Fibroblast of gingiva (primary cell): ENCODE measurements at regions not wholly inside any gene's neighbourhood (a gene's known extent, or its start where the extent isn't known, plus 50 kb on each side); places are given as distances from the start of the nearest gene placed in this dataset.

Source experiments
- DNase-seq: peaks from one replicate; pipeline ENCODE4 v3.0.0-alpha.2; 2011; ENCODE audit warnings: low read depth

DNA sequence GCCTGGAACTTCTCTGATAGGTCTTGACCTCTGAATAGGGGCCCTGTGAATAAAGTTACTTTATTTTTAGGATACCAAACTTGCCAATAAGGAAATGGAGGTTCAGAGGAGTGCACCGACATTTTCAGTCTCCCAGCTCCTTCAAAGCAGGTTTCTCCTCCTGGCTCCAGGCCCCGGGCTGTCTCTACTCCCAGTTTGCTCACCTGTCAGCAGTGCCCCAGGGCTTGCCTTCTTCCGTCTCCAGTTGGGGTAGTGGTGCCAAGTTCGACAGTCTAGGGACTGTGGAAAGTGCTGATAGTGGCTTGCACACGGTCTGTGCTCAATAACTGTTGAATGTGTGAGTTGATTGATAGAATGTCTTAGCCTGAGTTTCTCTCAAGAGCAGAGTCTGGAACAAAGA is 149.2 kb downstream of the ACTL8 start:
- no peak for DNase-seq

DNA sequence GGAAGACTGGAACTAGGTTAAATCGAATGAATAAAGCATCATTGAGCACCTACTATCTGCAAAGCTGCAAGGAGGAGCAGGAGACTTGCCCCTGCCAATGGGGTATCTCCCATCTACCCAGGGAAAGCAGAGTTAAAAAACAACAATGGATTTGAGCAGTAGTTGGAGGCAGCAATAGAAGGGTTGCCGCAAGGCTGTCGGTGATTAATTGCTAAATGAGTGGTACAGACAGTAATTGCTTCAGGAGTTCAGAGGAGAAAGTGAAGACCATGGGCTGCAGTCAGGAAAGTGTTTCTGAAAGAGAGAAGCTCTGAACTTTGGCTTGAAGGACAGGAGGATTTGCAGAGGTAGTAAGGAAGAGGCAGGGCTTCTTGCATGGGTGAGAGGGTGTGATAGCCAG is 152.9 kb downstream of the ACTL8 start:
- no peak for DNase-seq

DNA sequence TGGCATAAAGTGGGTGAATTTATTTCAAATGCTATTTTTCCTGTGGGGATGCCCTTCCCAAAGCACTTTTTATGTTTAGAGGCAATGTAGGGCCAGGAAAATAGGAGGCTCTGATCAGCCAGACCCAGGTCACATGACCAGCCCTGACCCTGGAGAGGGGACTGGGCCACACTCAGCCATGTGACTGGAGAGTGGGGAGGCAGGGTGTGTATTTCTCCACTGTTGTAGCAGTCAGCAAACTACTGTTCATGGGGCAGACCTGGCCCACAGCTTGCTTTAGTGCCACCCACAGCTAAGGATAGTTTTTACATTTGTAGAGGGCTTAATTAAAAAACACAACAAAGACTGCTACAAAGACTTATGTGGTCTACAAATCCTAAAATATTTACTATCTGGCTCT is 153.8 kb downstream of the ACTL8 start:
- no peak for DNase-seq

DNA sequence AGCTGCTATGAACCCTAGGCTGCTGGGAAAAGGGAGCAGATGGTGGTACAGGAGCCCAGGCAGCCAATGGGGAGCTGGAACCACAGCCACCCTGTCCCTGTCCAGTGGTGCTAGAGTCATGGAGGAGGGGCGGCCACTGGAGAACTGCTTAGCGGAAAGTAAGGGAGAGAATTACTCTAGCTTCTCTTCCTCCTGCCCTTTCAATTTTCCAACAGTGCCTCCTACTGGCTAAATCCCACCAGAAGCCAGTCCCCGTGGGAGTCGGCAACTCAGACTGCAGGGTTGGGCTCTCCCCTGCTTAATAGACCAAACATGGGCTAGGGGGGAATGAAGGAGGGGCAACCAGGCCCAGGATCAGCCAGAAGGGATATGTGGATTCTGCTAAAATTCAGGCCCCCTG is 154.5 kb downstream of the ACTL8 start:
- peak; percentile 12 for DNase-seq

DNA sequence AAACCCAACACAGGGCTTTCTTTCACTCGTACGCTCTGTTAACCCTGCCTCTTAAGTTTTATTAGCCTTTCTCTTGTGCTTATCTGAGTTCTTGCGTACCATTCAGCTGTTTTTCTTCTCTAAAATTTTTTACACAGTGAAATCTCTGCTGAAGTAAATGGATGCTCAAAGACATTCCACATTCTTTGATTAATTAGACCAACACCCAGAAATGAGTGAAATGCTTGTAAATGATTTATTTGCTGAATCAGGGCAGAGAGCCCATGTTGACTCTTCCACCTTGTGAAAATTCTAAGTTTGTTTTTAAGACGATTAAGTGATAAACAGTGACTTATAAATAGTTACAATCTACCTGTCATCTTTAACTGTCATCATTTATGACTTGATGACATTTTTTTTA is 156.7 kb downstream of the ACTL8 start:
- DNase-seq, result no peak

DNA sequence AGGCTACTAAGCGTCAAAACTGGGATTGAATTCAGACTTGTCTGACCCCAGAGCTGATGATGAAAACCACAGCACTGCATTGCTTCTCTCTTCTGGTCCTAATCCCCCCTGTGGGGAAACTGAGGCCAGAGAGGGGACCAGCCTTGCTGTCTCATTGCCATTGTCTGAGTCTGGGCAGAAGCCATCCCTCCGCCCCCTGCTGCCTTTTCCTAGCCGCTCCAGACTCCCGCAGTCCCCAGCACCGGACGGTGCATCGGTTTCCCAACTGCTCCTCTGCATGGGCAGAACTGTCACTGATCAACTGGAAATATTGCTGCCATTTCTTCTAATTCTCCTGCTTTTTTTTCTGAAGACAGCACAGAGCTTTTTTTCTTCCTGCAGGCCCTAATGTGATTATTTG is 157.4 kb downstream of the ACTL8 start:
- DNase-seq, result no peak

DNA sequence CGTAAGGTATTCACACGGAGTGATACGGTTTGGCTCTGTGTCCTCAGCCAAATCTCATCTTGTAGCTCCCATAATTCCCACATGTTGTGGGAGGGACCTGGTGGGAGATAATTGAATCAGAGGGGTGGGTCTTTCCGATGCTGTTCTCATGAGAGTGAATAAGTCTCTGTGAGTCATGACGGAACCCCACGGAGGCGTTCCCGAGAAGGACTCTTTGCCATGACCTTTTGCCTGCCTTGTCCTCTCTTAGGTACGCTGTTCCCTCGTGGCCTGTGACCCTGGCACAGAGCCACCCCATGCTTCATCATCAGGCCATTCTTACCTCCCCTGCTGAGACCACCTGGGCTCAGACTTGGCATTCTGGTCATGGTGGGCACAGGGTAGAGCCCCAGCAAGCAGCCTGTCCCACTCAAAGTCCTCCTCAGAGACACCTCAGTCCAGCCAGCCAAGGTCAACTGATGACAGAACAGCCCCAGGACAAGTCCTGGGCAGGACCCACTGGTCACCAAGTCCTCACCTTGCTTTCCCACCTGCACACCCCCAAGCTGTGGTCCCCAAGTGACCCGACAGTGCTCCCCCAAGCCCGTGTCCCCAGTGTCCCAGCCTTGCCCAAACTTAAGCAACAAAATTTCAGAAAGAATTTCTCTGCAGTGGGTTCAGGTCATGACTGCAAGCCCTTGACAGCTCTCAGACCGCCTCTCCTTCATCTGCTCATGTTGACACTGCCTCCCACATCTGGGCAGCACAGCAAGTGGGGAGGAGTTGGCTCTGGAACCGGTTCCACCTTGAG is 158.4 kb downstream of the ACTL8 start:
- DNase-seq, result no peak

DNA sequence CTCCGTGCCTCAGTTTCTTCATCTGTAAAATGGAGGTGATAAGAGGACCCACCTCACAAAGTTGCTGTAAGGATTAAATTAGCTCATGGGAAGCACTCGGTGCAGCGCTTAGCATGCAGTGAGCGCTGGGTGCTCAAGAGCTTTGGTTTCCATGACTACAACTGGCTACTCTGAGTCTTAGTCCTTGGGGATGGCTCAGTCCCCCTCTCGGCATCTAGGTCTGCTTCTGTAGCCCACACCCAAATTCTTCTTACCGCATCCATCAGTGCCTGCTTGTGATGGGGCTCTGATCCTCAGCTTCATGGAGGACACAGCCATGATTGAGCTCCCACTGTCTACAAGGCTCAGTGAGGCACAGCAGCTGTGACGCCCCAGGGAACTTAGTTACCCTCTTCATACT is 159.0 kb downstream of the ACTL8 start:
- DNase-seq, result no peak

DNA sequence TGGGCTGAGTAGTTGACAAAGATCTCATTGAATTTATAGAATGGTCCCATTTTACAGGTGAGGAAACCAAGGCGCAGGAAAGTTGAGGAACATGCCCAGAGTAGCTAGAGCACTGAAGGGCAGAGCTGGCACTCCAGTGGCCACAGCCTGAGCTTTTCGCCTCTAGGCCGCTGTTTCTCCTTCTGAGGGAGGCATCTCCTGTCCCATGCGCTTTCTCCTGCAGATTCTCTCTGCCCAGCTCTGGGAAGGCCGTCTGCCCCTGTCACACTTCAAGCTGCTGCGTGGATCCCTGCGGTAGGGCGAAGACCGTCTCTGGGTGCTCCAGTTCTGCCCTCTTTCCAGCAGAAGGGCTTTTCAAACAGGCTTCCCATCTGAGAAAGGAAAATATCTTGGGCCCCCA is 159.9 kb downstream of the ACTL8 start:
- DNase-seq, result no peak

DNA sequence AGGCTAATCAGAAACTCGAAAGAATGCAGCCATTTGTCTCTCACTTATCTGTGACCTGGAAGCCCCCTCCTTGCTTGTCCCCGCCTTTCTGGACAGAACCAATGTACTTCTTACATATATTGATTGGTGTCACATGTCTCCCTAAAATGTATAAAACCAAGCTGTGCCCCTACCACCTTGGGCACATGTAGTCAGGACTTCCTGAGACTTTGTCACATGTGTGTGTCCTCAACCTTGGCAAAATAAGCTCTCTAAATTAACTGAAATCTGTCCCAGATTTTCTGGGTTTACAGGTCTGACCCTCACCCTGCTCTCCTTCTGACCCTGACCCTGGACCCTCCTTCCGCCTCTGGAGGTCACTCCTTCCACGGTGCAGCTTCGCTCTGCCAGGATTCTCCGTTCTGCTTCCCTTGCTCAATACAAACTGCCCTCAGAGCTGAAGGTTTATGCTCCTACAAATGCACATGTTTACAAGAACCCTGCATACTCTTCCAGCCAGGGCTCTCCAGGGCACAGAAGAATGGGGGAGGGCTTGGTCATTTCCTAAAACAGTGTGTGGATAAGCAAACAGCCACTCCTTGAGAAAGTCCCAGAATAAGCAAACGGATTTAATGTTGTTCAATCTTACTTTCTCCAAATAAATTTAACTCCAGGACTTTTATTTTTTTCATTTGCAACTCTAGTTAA is 160.5 kb downstream of the ACTL8 start:
- DNase-seq, result no peak

DNA sequence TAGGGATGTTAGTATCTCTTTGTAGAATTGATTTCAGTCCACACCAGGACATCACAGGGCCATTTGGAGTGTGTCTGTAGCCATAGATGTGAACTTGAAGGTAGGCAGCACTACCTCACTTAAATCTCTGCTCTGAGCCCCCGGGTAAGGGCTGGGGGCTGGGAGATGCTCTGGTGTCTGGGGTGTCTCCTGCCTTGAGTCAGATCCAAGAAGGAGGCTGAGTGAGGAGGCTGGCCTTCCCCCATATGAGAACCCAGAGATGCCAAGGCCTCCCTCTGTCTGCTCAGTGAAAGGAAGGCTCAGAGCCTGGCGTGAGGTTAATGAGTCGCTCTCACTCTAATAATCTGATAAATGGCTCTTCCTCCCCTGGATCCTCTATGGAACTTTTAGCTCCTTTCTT is 161.6 kb downstream of the ACTL8 start:
- no peak for DNase-seq

DNA sequence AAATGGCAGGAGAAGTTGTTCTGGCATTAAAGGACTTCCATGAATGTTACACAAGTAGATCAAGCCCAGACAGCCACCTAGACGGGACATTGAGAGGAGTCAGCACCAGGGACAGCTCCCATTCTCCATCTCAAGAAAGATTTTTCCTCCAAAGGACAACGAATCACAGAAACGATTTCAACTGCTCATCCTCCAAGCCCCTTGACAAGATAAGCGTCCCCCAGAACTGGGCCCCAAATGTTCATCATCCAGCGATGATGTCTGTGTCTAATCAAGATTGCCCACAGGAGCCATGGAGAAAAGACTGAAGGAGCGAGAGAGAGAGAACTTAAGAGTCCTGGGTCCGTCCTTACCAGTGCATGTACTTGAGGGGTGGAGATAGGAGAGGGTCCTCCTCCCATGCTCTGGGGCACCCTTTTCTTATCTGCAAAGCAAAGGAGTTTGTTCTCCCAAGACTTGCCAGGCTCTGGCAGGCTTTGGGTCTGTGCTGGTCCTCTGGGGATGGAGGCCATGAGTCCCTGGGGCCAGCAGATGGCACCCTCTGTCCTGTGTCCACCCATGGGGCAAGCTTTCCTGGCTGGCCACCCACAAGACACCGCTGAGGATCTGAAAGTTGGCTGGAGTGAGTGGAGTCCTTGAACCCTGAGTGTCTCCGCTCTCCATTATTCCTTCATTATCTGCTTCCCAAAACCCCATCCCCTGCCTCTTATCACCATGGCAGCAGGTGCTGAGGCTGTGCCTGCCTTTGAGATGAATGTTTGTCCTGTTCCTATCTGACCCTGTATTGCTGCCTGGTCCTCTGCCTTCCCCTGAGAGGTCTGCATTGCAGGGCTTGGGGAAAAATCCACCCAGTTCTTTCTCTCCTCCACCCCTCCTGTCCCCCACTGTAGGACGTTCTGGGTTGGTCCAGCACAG is 164.6 kb downstream of the ACTL8 start:
- DNase-seq, result peak; percentile 20

DNA sequence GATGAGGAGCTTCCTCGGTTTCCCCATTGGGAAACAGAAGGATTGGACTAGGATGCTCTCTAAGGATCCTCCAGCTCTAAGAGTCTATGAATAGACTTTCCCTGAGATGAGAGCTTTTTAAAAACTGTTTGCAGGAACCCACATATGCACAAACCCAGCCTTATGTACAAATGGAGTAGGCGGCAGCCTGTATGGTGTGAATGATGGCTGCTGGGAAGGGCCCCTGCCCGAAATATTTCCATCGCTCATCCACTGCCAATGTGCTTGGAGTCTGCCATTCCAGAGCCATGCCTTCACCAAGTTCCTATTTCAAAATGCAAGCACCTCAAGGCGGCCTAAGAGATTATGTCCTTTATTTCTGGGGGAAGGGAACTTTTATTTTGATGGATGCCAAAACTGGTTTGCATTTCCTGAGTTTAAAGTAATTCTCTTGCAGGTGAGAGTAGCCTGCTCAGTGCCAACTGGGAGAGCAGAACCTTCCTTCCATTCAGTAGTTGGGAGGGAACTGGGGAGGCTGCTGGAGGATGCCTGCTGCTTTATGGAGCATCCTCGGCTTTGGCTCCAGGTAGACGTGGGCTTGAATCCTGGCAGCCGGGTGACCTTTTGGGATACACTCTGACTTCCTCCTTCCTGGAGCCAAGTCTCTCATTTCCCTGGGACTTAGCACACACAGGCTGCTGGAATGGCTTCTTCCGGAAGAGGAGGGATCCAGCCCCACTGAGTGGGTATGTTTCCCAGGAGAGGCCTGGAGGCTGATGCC is 165.9 kb downstream of the ACTL8 start:
- DNase-seq, result no peak

DNA sequence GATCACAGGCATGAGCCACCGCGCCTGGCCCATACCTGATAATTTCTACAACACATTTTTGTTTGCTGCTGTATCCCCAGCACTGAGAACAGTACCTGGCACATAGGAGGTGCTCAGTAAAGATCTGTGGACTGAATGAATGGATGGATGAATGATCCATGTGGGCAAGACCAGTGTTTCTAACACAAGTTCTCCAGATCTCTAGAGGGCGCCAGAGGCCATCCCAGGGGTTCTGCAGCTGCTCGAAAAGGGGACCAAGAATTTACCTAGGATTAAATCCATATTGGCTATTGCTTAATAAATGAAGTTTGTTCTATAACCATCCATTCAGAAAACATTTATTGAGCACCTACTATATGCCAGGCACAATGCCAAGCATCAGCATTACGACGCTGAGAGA is 167.7 kb downstream of the ACTL8 start:
- no peak for DNase-seq

DNA sequence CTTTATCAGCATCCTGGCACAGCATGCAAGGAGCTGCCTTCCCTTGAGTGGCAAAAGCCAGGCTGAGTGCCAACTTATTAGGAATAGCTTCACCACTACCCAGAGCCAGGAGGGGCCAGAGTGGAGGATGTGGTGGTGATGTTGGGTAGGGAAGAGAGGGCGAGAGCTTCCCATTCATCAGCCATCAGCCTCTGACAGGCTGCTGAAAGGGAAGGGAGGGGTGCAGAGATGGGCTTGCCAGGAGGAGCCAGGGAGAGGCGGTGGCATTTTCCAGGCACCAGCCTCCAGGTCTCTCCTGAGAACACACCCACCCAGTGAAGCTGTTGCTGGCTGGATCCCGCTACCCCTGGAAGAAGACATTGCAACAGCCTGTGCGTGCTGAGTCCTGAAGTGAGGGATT is 168.5 kb downstream of the ACTL8 start:
- DNase-seq, result no peak

DNA sequence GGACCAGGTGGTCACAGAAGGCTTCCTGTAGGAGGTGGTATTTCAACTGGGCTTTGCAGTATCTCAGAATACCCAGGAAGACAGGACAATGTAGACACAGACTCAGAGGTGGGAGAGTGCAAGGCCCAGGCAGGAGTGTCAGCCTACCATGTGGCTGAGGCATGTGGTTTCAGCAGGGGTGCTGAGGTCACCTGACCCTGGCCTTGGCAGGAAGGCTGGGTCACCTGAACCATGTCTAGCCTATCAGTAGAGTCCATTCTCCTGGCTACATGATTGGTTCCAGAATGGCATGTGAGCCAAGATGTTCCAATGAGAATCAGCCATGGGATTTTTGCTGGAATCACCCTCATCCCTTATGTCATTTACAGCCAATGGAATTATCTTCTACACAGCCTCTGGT is 169.4 kb downstream of the ACTL8 start:
- DNase-seq, result no peak

DNA sequence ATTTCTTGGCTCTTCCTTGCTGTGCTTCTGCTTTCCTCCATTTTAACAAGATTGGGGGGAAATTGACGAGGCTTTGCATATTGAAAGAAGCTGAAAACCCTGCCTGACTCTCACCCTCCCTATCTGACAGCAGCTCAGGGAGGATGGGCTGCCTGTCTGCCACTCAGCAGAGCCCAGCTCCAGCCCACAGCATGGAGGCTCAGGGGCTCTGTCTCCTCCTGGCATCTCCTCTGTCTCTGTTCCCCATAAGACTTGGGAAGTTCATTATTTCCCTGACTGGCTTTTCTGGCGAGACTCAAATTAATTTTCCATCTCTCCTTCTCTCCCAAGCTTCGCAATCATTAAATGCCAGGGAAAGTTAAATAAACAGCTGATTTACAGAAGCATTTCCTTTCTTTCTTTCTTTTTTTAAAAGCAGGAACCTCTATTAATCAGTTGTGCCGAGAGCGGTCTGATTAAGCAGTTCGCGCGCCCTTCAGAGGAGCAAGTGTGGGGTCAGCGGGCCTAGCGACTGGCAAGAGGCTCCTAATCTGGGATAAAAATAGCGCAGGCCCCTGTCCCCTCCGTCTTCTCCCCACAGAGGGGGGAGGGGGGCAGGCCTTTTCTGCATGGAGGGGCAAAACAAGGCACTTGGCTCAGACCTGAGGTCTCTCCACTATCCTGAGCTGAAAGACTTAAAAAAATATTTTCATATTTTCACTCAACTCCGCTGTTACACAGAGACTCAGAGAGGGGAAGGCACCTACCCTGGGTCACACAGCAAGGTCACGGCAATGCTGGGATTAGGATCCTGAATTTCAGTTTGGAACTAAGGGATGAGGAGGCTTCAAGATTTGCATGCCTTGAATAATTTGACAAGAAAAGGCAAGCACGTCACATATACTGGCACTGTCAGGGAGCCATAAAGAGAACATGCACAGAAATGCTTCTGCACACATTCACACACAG is 170.4 kb downstream of the ACTL8 start:
- no peak for DNase-seq

DNA sequence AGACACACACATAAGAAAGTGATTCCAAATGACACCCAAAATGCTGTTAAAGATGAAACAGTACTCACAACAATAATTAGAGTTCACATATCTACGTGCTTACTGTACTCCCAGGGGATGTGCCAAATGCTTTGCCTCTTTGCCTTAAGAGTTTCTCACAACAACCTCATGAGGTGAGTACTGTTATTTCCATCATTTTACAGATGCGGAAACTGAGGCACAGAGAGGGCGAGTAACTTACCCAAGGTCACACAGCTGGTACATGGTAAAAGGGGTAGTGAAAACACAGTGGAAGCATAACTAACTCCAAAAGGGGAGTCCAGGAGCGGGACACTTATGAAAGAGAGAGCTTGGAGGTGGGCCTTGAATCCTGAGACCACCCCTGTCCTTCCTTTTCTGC is 171.8 kb downstream of the ACTL8 start:
- DNase-seq, result no peak

DNA sequence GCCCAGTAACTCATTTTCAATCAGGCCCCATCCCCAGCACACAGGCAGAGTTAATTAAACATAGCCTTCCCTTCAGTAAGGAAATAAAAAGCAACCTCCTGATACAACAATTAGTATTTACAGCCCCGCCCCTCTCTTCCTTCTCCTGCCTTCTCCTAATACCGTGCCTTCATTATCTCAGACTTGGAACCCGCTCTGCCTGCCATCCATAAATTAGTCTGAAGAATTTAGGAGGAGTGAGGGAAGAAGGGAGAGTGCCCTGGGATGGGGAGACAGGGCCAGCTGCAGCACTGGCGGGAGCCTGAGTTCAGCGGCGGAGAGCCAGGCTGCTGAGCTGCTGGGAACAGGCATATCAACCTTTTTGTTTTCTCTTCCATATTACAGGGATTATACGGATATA is 172.8 kb downstream of the ACTL8 start:
- DNase-seq, result no peak

DNA sequence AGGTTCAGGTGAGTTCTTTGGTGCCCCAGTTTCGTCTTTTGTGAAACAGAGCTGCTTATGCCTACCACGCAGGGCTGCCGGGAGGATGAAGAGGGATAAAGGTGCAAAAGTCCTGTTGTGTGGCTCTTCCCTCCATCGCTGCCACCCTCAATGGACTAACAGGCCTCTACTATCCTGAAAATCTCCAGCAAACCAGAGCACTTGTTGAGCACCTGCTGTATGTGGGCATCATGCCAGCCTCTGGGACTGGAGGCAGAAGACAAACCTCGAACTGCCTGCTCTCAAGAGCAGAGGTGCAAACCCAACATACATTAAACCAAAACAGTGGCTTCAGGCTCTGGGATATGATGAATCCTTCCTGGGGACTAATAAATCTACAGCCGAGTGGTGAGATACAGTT is 174.1 kb downstream of the ACTL8 start:
- DNase-seq, result no peak

DNA sequence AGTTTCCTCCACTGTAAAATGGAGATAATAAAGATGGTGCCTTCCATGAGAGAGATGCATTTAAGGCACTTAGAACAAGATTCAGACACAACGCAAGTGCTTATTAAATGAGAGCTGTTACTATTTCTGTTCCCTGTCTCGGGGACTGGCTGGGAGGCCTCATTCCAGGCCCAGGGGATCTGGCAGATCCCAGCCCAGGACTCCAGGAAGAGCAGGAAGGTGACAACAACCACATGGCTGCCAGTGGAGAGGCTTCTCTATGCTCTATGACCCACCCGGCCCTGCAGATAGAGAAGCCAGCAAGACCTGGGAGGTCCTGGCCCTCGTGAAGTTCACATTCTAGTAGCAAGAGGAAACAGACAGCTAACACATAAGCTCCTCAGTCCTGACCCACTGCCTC is 175.5 kb downstream of the ACTL8 start:
- no peak for DNase-seq
